Esophagus muscularis mucosa (tissue), 4 donors: ENCODE measurements at regions not wholly inside any gene's neighbourhood (a gene's known extent, or its start where the extent isn't known, plus 50 kb on each side); places are given as distances from the start of the nearest gene placed in this dataset.

ENCODE experiments used
- DNase-seq: peaks from one replicate; pipeline ENCODE4 v3.0.0-alpha.2; 2017; ENCODE audit errors: extremely low spot score
- H3K27ac ChIP-seq, 4 donors: fragments of 200-600 bp; sonication (generic); replicated peaks in 1 of 4; 1 replicate in 3 of 4; 2 replicates in 1 of 4; pipeline ENCODE4 v1.5.1; 2016 to 2019; ENCODE audit warnings: mild to moderate bottlenecking in 1 of 4
- H3K27me3 ChIP-seq, 4 donors: fragments of 200-600 bp; sonication (generic); one replicate each; pipeline versions ENCODE4 v1.5.1 to v1.6.0; 2016 to 2019
- H3K36me3 ChIP-seq, 4 donors: fragments of 200-600 bp; sonication (generic); one replicate each; pipeline ENCODE4 v1.5.1; 2016 to 2019
- H3K4me1 ChIP-seq, 4 donors: fragments of 200-600 bp; sonication (generic); one replicate each; pipeline ENCODE4 v1.5.1; 2016 to 2019
- H3K4me3 ChIP-seq, 4 donors: fragments of 200-600 bp; sonication (generic); 1 replicate in 2 of 4; 2 replicates in 2 of 4; pipeline ENCODE4 v1.5.1; 2016 to 2019; ENCODE audit warnings: mild to moderate bottlenecking in 4 of 4, moderate library complexity in 1 of 4
- H3K9me3 ChIP-seq, 4 donors: fragments of 200-600 bp; sonication (generic); 1 replicate in 3 of 4; 2 replicates in 1 of 4; pipeline ENCODE4 v1.5.1; 2016 to 2019
- EP300 ChIP-seq: sonication (generic); formaldehyde crosslinking; IDR thresholded peaks from one replicate; pipeline ENCODE4 v1.6.1; 2017; ENCODE audit warnings: antibody characterized with exemption
- POLR2A ChIP-seq: fragments of 450-650 bp; IDR thresholded peaks from one replicate; pipeline ENCODE4 v1.6.1; 2017; ENCODE audit warnings: antibody characterized with exemption, moderate library complexity, mild to moderate bottlenecking, low read depth
- POLR2AphosphoS5 ChIP-seq, 2 donors: sonication (generic); formaldehyde crosslinking; IDR thresholded peaks; one replicate each; pipeline ENCODE4 v1.6.1; 2017; ENCODE audit warnings: antibody characterized with exemption in 2 of 2
- WGBS: methylation state at CpG from one replicate; pipeline ENCODE4 v1.1.5; 2018; 5-methylcytosine and 5-hydroxymethylcytosine counted together
- intact Hi-C: fragments of 100-400 bp; cut with DNase I; formaldehyde crosslinking; loops from one replicate; pipeline ENCODE4 v1.15.1; 2023
- TF ChIP-seq, protein P1 (sequence below), 3 experiments: fragments of 200-600 bp in 2 of 3; fragments of 450-650 bp in 1 of 3; sonication (generic) in 2 of 3; IDR thresholded peaks; one replicate each; pipeline ENCODE4 v1.5.1; 2017 to 2019; ENCODE audit warnings: antibody characterized with exemption in 3 of 3, mild to moderate bottlenecking in 2 of 3, moderate library complexity in 1 of 3

DNA sequence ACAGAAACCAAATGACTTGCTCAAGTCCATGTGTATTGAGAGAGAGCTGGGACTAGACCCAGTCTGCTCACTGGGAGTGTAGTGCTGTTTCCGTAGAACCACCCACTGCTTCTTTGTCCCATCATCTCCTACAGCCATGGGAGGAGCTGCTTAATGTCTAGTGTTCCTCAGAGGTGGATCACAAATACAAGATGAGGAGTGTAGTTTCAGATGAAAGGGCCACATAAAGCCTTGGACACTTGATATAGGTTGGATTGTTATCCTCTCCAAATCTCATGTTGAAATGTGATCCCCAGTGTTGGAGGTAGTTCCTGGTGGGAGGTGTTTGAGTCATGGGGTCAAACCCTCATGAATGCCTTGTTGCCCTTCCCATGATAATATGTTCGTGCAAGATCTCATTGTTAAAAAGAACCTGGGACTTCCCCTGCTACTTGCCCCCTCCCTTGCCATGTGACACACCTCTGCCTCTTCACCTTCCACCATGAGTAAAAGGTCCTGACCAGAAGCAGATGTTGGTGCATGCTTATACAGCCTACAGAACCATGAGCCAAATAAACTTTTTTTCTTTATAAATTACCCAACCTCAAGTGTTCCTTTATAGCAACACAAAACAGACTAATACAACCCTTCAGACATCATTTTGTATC is 127.5 kb upstream of the DNAH14 start:
- no peaks in the 10 kb centered on the region for H3K4me1 ChIP-seq
- no peaks in the 10 kb centered on the region for H3K36me3 ChIP-seq
- DNase-seq, result peak; percentile 21
- H3K9me3 ChIP-seq, result no peaks in the 10 kb centered on the region
- no peaks in the 10 kb centered on the region for H3K27me3 ChIP-seq
- no peak overlapping the region for H3K27ac ChIP-seq
- 62% methylated on average over 2 of the region's 2 CpGs for WGBS
- TF ChIP-seq, protein P1, sequence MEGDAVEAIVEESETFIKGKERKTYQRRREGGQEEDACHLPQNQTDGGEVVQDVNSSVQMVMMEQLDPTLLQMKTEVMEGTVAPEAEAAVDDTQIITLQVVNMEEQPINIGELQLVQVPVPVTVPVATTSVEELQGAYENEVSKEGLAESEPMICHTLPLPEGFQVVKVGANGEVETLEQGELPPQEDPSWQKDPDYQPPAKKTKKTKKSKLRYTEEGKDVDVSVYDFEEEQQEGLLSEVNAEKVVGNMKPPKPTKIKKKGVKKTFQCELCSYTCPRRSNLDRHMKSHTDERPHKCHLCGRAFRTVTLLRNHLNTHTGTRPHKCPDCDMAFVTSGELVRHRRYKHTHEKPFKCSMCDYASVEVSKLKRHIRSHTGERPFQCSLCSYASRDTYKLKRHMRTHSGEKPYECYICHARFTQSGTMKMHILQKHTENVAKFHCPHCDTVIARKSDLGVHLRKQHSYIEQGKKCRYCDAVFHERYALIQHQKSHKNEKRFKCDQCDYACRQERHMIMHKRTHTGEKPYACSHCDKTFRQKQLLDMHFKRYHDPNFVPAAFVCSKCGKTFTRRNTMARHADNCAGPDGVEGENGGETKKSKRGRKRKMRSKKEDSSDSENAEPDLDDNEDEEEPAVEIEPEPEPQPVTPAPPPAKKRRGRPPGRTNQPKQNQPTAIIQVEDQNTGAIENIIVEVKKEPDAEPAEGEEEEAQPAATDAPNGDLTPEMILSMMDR (IDR thresholded peaks at IDR 0.05), result no peak
- TF ChIP-seq EP300 (no peak), POLR2A (no peak), POLR2AphosphoS5 (IDR thresholded peaks at IDR 0.05) (no peak)
- no peak overlapping the region for H3K4me3 ChIP-seq
- intact Hi-C loops, result no loop called here

DNA sequence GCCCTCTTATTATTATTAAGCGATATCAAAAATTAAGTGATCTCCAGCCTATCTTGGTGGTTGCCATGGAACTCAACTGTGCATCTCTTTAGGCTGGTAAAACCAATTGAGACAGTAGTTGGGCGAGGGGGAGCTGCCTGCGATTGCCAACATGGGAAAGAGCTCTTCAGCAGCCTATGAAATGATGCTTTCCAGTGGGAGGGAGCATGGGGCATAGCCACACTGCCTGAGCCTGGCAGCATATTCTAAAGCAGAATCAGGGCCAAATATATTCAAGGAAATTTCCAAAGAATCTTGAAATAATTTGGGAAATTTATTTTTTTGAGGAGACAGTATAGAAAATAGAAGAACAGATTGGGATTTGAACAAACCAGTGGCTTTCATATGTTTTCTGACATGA is 126.9 kb upstream of the DNAH14 start:
- no peaks in the 10 kb centered on the region for H3K27me3 ChIP-seq
- H3K9me3 ChIP-seq, result no peaks in the 10 kb centered on the region
- no peak overlapping the region for H3K27ac ChIP-seq
- no peak overlapping the region for H3K4me3 ChIP-seq
- intact Hi-C loops, result no loop called here
- no peaks in the 10 kb centered on the region for H3K36me3 ChIP-seq
- DNase-seq, result peak; percentile 26
- H3K4me1 ChIP-seq, result no peaks in the 10 kb centered on the region
- WGBS, result 98% methylated on average over 3 of the region's 3 CpGs
- TF ChIP-seq, protein P1 (IDR thresholded peaks at IDR 0.05), result no peak
- TF ChIP-seq EP300 (no peak), POLR2AphosphoS5 (IDR thresholded peaks at IDR 0.05) (no peak), POLR2A (no peak)

DNA sequence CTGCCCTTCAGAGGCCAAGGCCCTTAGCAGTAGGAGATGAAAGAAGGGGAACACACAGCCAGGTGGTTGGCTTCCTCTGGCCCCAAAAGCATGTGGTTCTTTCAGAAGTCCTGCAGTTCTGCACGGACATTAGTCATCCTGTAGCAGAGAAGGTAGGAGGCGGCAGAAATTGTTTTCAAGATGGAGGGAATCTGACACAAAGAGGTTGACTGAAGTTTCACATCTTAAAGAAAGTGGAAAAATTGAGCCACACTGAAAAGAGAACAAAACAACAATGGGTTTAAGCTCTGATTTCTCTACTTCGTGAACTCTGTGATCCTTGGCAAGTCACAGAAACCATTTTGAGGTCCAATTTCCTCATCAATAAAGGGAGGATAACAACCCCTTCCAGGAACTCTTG is 125.3 kb upstream of the DNAH14 start:
- H3K4me3 ChIP-seq, result no peak overlapping the region
- no peaks in the 10 kb centered on the region for H3K9me3 ChIP-seq
- H3K27ac ChIP-seq, result no peak overlapping the region
- WGBS, result 86% methylated on average over 3 of the region's 3 CpGs
- H3K4me1 ChIP-seq, result no peaks in the 10 kb centered on the region
- no peaks in the 10 kb centered on the region for H3K27me3 ChIP-seq
- no peak for DNase-seq
- no peaks in the 10 kb centered on the region for H3K36me3 ChIP-seq
- intact Hi-C loops, result no loop called here
- TF ChIP-seq POLR2AphosphoS5 (IDR thresholded peaks at IDR 0.05) (no peak), EP300 (no peak), POLR2A (no peak)
- TF ChIP-seq, protein P1 (IDR thresholded peaks at IDR 0.05), result no peak

DNA sequence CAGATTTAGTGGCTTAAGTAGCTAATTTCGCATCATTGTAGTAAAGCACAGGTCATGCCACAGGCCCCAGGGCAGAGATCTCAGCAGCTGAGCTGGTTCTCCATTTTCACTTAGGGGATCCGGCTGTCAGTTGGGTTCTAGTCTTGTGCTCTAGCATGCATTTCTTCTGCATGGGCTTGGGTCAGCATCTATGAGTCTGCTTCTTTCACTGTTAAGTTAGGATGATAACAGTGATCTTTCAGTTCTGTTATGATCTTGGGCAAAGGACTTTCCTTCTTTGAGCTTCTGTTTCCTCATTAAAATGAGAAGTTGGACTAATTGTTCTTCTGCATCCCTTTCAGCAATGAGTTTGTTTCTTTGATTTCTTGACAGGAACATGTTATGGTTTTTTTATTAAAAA is 123.6 kb upstream of the DNAH14 start:
- 89% methylated on average over 2 of the region's 2 CpGs for WGBS
- intact Hi-C loops, result no loop called here
- H3K27ac ChIP-seq, result no peak overlapping the region
- no peak overlapping the region for H3K4me3 ChIP-seq
- H3K9me3 ChIP-seq, result no peaks in the 10 kb centered on the region
- DNase-seq, result no peak
- H3K27me3 ChIP-seq, result no peaks in the 10 kb centered on the region
- peaks cover 0 to 1% (median under 1%) of the 10 kb centered on the region in 4 donors for H3K4me1 ChIP-seq
- TF ChIP-seq, protein P1 (IDR thresholded peaks at IDR 0.05), result no peak
- TF ChIP-seq POLR2A (no peak), POLR2AphosphoS5 (IDR thresholded peaks at IDR 0.05) (no peak), EP300 (no peak)
- H3K36me3 ChIP-seq, result no peaks in the 10 kb centered on the region

DNA sequence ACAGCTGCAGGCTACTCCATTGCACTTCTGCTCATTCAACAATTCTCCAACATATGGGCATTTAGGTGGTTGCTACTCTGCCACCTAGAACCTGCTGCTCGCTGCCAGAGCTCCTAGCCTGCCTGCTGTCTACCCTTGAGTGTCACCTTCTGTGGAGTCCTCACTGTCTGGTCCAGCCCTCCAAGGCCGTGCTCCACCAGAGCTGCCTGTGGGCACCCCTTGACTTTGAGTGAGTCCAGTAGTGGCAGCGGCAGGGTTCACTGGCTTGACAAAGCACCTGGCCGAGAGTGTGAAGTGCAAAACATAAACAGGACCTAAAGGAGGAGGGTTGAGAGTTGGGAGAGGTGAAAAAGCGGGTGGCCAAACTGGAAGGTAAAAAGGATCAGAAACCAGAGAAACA is 120.3 kb upstream of the DNAH14 start:
- DNase-seq, result no peak
- intact Hi-C loops, result no loop called here
- Histone ChIP-seq H3K4me1 (peaks cover 0 to 12% (median 8%) of the 10 kb centered on the region in 4 donors), H3K36me3 (no peaks in the 10 kb centered on the region), H3K4me3 (no peak overlapping the region), H3K9me3 (no peaks in the 10 kb centered on the region), H3K27ac (no peak overlapping the region), H3K27me3 (no peaks in the 10 kb centered on the region)
- 97% methylated on average over 5 of the region's 5 CpGs for WGBS
- TF ChIP-seq, protein P1 (IDR thresholded peaks at IDR 0.05), result no peak
- TF ChIP-seq POLR2A (no peak), POLR2AphosphoS5 (IDR thresholded peaks at IDR 0.05) (no peak)
